OCI-LY7 (cell line): ENCODE measurements at regions not wholly inside any gene's neighbourhood (a gene's known extent, or its start where the extent isn't known, plus 50 kb on each side); places are given as distances from the start of the nearest gene placed in this dataset.

Experiments used
- BruUV-seq: library from RNA; stranded (reverse); fragments of 400-500 nt; replicated peaks from 2 replicates; lab custom pipeline; 2021; lab: Mats Ljungman, UMichigan
- CTCF ChIA-PET: fragments of 300-600 bp; sonication (Branson Sonifier 250); formaldehyde crosslinking; loops from one replicate; lab custom pipeline; 2022; ENCODE audit warnings: antibody characterized with exemption; ENCODE audit not compliant: unreplicated experiment; lab: Charles Lee
- POLR2A ChIA-PET: fragments of 300-600 bp; sonication (Branson Sonifier 250); formaldehyde crosslinking; loops from one replicate; lab custom pipeline; 2022; ENCODE audit warnings: antibody characterized with exemption; lab: Charles Lee
- DNase-seq: peaks from one replicate; pipeline ENCODE4 v3.0.0-alpha.2; 2015; ENCODE audit warnings: low spot score
- H2AFZ ChIP-seq: fragments of 200-600 bp; sonication (generic), shearing (Covaris generic); 2 replicates; pipeline ENCODE4 v1.6.1; 2014; ENCODE audit warnings: mild to moderate bottlenecking, antibody characterized with exemption, low read length, moderate library complexity
- H3K27ac ChIP-seq: fragments of 200-600 bp; sonication (generic); 2 replicates; pipeline ENCODE4 v1.5.1; 2014; ENCODE audit warnings: mixed run types, low read depth, mild to moderate bottlenecking, moderate library complexity, low read length, inconsistent platforms; ENCODE audit not compliant: poor library complexity, severe bottlenecking
- H3K36me3 ChIP-seq: fragments of 200-600 bp; sonication (generic); 2 replicates; pipeline ENCODE4 v1.6.1; 2014; ENCODE audit warnings: mild to moderate bottlenecking, antibody characterized with exemption, low read length, moderate library complexity, mixed read lengths; ENCODE audit not compliant: insufficient read depth
- H3K4me1 ChIP-seq: fragments of 200-600 bp; sonication (generic); 2 replicates; pipeline ENCODE4 v1.5.1; 2014; ENCODE audit warnings: mild to moderate bottlenecking, low read length; ENCODE audit not compliant: insufficient read depth, poor library complexity, severe bottlenecking
- H3K4me2 ChIP-seq: fragments of 200-600 bp; sonication (generic); 2 replicates; pipeline ENCODE4 v1.6.1; 2014; ENCODE audit warnings: mild to moderate bottlenecking, low read length
- H3K4me3 ChIP-seq: fragments of 200-600 bp; sonication (generic); 2 replicates; pipeline ENCODE4 v1.5.1; 2014; ENCODE audit warnings: mild to moderate bottlenecking, low read depth, low read length; ENCODE audit not compliant: poor library complexity, severe bottlenecking
- H3K79me2 ChIP-seq: fragments of 200-600 bp; sonication (generic); 2 replicates; pipeline ENCODE4 v1.6.1; 2016; ENCODE audit warnings: low read depth, mild to moderate bottlenecking, low read length, moderate library complexity, mixed read lengths; ENCODE audit not compliant: insufficient read depth
- H3K9me2 ChIP-seq: fragments of 200-600 bp; sonication (generic); 2 replicates; pipeline ENCODE4 v1.6.1; 2016; ENCODE audit warnings: mild to moderate bottlenecking, low read length, mixed read lengths; ENCODE audit not compliant: insufficient read depth
- H3K9me3 ChIP-seq: fragments of 200-600 bp; sonication (generic); 2 replicates; pipeline ENCODE4 v1.6.1; 2014; ENCODE audit warnings: mild to moderate bottlenecking, mixed run types, low read length, mixed read lengths
- H4K20me1 ChIP-seq: fragments of 200-600 bp; sonication (generic); 2 replicates; pipeline ENCODE4 v1.6.1; 2014; ENCODE audit warnings: mild to moderate bottlenecking, antibody characterized with exemption, low read length, moderate library complexity, mixed read lengths; ENCODE audit not compliant: insufficient read depth
- CTCF ChIP-seq: fragments of 200-600 bp; sonication (generic); conservative IDR thresholded peaks from 2 replicates; pipeline ENCODE4 v1.5.1; 2014; ENCODE audit warnings: mild to moderate bottlenecking, antibody characterized with exemption, low read length, moderate library complexity, mixed read lengths
- EZH2phosphoT487 ChIP-seq: fragments of 200-600 bp; sonication (generic); IDR thresholded peaks from 2 replicates; pipeline ENCODE4 v1.6.1; 2018; ENCODE audit warnings: low read depth, borderline replicate concordance, mild to moderate bottlenecking, mixed run types, antibody characterized with exemption, low read length, moderate library complexity, mixed read lengths
- intact Hi-C: fragments of 100-400 bp; cut with micrococcal nuclease; formaldehyde crosslinking; loops from one replicate; pipeline ENCODE4 v1.10.0; 2022; ENCODE audit not compliant: unreplicated experiment

GRCh38 chr14:97344666-97345065 is 547.5 kb downstream of the VRK1 start:
- Histone ChIP-seq H3K27ac (no peak overlapping the region), H4K20me1 (no peaks in the 10 kb centered on the region), H3K36me3 (no peaks in the 10 kb centered on the region), H3K4me3 (no peak overlapping the region), H3K4me1 (no peaks in the 10 kb centered on the region), H3K79me2 (no peaks in the 10 kb centered on the region), H3K4me2 (no peak overlapping the region), H2AFZ (no peak overlapping the region), H3K9me2 (no peaks in the 10 kb centered on the region), H3K9me3 (no peaks in the 10 kb centered on the region)
- intact Hi-C loops: no loop called here
- no peak for DNase-seq
- CTCF ChIA-PET: no interaction called here
- POLR2A ChIA-PET: no interaction called here
- no peak for TF ChIP-seq EZH2phosphoT487
- TF ChIP-seq CTCF: no peak
- BruUV-seq: no TSS peak

DNA sequence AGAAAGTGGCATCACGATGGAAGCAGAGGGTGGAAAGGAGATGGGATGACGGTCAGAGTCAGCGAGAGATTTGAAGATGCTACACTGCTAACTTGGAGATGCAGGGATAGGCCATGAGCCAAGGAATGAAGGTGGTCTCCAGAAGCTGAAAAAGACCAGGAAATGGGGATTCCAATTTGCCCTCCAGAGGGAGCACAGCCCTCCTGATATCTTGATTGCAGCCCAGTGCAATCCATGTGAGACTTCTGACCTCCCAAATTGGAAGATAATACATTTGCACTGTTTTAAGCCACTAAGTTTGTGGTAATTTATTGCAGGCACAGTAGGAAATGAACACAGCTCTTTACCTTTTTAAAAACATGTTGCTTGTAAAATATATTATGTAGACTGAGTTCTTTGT is 549.5 kb downstream of the VRK1 start:
- no peaks in the 10 kb centered on the region for H4K20me1 ChIP-seq
- no peak overlapping the region for H3K4me2 ChIP-seq
- no TSS peak for BruUV-seq
- ChIA-PET POLR2A (no interaction called here), CTCF (interaction anchor here (0.6 kb wide), 1 partner anchor 1233 kb away, joined by 3 read pairs; no protein-coding TSS in a partner anchor)
- H3K9me2 ChIP-seq: no peaks in the 10 kb centered on the region
- DNase-seq: no peak
- H3K4me3 ChIP-seq: no peak overlapping the region
- H3K4me1 ChIP-seq: no peaks in the 10 kb centered on the region
- no peak overlapping the region for H3K27ac ChIP-seq
- TF ChIP-seq EZH2phosphoT487: no peak
- H3K79me2 ChIP-seq: no peaks in the 10 kb centered on the region
- no peaks in the 10 kb centered on the region for H3K9me3 ChIP-seq
- intact Hi-C loops: no loop called here
- H2AFZ ChIP-seq: no peak overlapping the region
- no peaks in the 10 kb centered on the region for H3K36me3 ChIP-seq

DNA sequence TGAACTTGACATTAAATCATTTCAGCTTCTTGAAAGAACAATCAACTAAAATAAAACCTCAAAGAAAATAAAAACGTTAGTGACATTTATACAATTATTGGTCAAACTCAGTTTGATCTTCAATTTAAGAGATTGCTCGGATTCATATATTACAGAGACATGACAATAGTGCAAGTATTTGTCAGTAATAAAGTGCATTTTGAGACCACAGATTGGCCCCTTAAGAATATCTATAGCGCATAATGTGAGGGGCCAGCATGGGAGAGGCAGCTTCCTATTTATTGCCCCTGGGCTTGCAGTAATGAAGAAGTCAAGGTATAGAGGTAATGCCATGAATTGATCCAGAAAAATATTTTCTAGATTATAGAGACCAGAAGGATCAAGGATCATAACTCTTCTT is 552.3 kb downstream of the VRK1 start:
- intact Hi-C loops: no loop called here
- no peak overlapping the region for H3K4me2 ChIP-seq
- no peaks in the 10 kb centered on the region for H3K9me2 ChIP-seq
- no peaks in the 10 kb centered on the region for H3K9me3 ChIP-seq
- no TSS peak for BruUV-seq
- POLR2A ChIA-PET: no interaction called here
- H3K4me3 ChIP-seq: no peak overlapping the region
- H3K4me1 ChIP-seq: no peaks in the 10 kb centered on the region
- DNase-seq: no peak
- no peaks in the 10 kb centered on the region for H4K20me1 ChIP-seq
- no peak overlapping the region for H2AFZ ChIP-seq
- no peak overlapping the region for H3K27ac ChIP-seq
- no peaks in the 10 kb centered on the region for H3K36me3 ChIP-seq
- H3K79me2 ChIP-seq: no peaks in the 10 kb centered on the region
- CTCF ChIA-PET: no interaction called here
- no peak for TF ChIP-seq EZH2phosphoT487
- no peak for TF ChIP-seq CTCF
